HG02938 (cell line): ENCODE measurements at regions not wholly inside any gene's neighbourhood (a gene's known extent, or its start where the extent isn't known, plus 50 kb on each side); places are given as distances from the start of the nearest gene placed in this dataset.
A peak's percentile ranks its signal among the peaks of the same experiment; 100 is the strongest.

Experiments
- ATAC-seq: cut with Tn5 transposase; IDR thresholded peaks from one replicate; pipeline ENCODE4 v1.9.1; 2021; ENCODE audit warnings: mild to moderate bottlenecking, moderate library complexity; ENCODE audit not compliant: unreplicated experiment

GRCh38 chr4:11592276-11592675 lies 163.6 kb upstream of the HS3ST1 start:
- ATAC-seq: no peak

DNA sequence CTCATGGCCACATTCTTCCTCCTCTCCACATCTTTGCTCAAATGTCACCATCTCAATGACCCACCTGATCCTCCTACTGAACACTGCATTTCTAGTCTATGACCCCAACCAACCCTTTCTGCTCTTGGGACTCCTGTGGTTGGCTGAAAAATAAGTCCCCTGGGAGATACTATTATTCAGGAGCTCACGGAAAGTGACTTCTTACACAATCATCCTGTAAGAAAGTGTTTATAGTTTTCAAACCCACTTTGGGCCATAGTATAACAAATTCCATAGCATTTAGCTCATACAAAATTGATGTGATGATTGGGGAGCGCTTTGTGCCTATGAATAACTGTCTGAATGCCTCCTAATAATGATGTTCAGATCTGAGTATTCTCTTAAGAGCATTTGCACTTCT lies 161.4 kb upstream of the HS3ST1 start:
- ATAC-seq: no peak

GRCh38 chr4:11589676-11590075 lies 161.0 kb upstream of the HS3ST1 start:
- ATAC-seq: no peak

DNA sequence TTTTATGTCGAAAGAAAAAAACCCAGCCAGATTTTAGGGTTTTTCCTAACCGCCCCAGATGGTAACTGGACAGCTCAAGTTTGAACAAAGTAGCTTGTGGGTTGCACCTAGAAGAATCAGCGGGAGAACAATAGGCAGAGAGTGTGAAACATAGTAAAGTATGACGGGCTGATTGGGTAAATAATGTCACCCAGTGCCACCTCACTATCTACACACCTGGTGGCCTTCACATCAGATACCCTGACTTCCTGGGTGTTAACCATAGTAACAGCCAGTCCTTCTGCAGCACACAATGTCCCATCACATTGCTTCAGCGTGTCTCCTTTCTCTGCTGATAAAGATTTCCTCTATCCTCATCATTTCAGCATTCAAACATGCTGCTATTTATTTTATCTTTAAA lies 159.1 kb upstream of the HS3ST1 start:
- no peak for ATAC-seq

- ATAC-seq: no peak
Observed at GRCh38 chr4:11585506-11585905, 156.8 kb upstream of the HS3ST1 start.

- ATAC-seq: no peak
Observed at GRCh38 chr4:11568511-11568910, 139.8 kb upstream of the HS3ST1 start.

DNA sequence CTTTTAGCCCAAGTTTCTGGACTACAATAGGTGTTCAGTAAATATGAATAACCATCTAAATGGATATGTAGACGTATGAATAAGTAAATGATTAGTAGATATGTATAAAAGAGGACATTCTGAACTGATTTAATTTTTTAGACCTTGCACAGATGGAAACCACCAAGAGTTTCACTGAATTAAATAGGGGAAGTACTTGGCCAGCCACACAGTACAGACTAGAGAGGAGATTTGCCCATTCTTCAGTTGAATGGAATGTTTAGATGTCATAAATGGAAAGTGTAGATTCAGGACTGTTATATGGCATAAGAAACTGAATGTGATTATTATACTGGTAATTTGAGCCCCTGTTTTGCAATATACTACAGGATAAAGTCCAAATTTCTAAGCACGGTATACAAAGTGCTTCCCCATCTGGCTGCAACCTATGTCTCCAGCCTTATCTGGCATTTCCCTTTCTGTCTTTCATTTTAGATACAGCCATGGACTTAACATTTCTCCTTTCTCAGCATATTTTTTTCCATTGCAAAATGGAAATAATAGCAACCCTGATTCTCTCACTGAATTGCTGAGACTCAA lies 137.8 kb upstream of the HS3ST1 start:
- ATAC-seq: peak; percentile 83

DNA sequence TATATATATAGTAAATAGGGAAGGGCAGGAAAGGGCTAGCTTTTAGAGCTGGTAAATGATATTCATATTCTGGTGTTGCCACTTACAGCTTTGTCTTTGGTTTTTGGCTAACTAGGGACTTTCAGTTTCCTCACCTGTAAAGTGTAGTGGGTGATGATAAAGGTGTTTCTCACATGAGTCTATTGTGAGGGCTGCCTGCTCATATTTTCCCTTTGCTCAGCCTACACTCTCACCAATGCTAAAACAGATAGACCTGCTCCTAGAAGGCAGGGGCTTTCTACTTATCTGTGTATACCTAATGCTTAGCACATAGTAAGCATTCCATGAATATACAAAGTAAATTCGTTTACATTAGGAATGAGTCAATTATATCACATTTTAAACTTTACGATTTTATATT lies 137.2 kb upstream of the HS3ST1 start:
- no peak for ATAC-seq

DNA sequence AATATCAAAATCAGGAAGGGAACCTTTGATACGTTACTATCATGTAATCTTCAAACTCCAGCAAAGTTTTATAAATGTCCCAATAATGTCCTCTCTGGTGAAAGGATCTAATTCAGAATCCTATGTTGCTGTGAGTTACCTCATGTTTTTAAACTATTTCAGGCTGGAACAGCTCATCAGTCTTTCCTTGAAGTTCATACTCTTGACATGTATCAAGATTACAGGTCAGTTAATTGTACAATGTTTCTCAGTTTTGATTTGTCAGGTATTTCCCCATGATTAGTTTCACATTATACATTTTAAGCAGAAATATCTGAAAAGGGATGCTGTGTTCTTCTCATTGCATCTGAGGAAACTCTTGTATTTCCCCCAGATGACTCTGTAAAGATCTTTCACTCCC lies 136.5 kb upstream of the HS3ST1 start:
- no peak for ATAC-seq

- ATAC-seq: no peak
Observed at GRCh38 chr4:11564021-11564420, 135.3 kb upstream of the HS3ST1 start.

GRCh38 chr4:11549525-11549924 lies 120.8 kb upstream of the HS3ST1 start:
- ATAC-seq: no peak

DNA sequence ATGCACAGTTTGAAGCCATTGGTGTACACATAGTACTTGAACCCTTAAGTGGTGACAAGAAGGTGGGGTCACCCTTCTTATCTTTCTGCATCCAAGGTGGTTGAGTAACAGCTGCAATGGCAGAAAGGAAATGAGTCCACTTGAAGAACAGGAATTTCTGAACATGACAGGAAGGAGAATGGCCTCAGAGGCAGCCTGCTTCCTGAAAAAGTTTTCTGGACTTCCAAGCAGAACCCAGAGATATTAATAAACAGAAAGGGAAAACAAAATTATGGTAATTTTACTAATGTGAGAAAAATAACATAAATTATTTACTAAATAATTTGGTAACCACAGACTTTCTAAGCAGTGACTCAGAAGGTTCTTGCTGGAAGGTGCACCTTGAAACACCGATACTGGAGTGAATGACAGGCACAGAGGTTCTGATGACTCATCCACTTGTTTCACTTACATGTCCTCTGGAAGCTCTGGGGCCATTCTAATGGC lies 119.9 kb upstream of the HS3ST1 start:
- peak; percentile 99 for ATAC-seq

GRCh38 chr4:11546391-11547175 lies 117.9 kb upstream of the HS3ST1 start:
- no peak for ATAC-seq

DNA sequence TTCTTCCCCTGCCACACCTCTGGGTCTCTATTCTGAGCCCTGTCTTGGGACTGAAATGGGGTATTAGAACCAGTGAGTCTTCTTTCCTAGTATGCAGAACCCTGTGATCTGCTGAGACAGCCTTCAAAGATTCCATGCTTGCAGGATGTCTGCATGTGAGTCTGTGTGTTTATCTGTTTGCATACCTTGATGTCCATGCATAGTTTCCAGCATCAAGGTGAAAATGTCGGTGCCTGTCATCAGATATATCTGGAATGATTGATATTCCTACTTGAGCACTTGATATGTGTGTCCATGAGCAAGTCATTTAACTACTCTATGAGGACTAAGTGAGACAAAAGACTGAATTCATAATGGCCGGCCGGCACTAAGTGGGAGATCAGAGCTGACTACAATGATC lies 117.0 kb upstream of the HS3ST1 start:
- no peak for ATAC-seq

DNA sequence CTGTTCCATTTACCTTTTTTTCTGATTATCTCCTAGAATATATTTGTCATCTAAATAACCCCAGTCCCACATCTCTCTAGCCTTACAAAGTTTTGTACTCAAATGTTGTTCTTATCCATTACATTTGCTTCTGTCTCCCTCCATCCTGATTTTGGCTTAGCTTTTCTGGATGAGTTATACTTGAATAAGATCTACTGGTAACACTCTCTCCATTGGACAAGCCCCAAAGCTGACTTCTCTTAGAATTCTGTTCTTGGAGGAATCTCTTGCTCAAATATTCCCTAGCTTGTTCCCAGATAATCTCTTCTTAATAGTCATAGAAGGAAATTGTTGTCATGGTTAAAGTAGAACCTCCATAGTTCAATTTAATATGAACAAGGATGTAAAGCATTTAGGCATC lies 115.5 kb upstream of the HS3ST1 start:
- no peak for ATAC-seq

DNA sequence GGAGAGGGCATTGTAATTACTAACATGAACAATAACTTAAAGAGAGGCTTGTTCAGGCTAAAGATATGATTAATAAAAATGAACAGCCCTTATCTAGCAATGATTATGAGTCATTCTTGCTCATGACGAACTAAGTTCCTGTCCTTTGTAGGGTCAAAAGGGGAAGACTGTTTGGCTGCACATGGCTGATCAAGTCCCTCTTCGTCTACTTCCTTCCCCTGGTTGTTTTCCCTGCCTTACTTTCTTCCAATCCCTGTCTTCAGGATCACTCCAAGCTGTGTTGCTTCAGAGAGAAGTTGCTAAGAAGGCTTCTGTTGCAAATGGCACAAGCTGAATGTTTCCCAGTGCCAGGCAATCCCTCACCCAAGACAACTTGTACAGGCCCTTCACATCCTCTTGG lies 115.0 kb upstream of the HS3ST1 start:
- no peak for ATAC-seq

GRCh38 chr4:11542952-11543351 lies 114.3 kb upstream of the HS3ST1 start:
- ATAC-seq: no peak

DNA sequence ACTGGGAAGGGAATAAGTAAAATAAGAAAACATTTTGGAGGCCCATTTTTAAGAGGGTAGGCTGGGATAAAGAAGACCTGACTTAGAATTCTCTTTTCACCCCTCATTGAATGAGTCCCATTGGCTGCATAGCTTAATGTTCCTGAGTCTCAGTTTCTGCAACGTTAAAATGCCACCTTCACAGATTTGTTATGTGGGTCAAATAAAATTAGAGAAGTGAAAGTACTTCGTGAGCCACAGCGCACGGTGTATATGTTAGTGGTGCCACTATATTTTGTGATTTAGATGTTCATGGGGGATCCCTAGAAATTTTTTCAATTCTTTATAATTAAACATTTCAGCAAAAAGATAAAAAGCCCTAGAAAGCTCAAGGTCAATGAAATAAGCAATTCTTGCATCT lies 109.2 kb upstream of the HS3ST1 start:
- no peak for ATAC-seq

DNA sequence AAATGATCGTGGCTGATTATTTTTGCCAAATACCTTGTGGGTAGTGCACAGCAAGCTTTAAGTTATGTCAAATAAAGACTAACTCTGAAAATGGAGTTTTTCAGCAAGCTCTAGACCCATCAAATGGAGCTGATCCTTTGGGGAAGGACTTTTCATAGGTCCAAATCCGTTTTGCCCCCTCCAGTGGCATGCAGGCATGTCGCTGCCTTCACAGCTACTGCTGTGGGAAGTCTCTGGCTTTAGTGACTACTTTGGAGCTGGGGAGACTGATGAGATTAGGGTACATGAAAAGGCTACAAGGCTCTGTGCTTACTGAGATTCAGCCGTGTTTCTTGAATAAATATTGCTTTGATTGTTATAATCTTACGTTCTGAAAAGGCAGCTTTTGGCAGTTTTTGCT lies 106.6 kb upstream of the HS3ST1 start:
- no peak for ATAC-seq

- no peak for ATAC-seq
Observed at GRCh38 chr4:11534623-11535302, 106.1 kb upstream of the HS3ST1 start.

GRCh38 chr4:11532138-11532537 lies 103.4 kb upstream of the HS3ST1 start:
- no peak for ATAC-seq

DNA sequence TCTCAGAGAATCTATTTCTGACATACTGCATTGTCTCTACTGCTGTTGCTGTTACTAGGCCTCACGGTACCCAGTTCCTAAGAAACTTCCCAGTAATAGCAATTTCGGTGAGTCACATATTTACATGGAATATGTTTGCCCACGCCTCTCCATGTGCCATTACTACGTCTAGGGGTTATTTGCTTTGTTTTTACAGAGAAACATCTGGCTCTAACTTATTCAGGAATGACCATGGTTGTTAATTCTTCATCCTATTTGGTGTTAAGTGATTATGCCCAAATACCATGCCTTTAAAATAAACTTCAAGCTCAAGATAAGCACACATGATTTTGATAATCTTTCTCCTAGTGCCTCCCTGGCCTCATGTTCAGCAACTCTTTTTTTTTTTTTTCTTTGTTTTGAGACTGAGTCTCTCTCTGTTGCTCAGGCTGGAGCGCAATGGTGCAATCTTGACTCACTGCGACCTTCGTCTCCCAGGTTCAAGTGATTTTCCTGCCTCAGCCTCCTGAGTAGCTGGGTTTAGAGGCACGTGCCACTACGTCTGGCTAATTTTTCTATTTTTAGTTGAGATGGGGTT lies 101.0 kb upstream of the HS3ST1 start:
- no peak for ATAC-seq
